K562 (cell line): ENCODE measurements at regions not wholly inside any gene's neighbourhood (a gene's known extent, or its start where the extent isn't known, plus 50 kb on each side); places are given as distances from the start of the nearest gene placed in this dataset.

Experiments
- ATAC-seq: fragments of 200-7000 bp; cut with Tn5 transposase; 3 replicates; pipeline ENCODE4 v1.9.1; 2020; ENCODE audit warnings: moderate library complexity
- BruUV-seq: library from RNA; stranded (reverse); fragments of 400-500 nt; replicated peaks from 2 replicates; lab custom pipeline; 2021; lab: Mats Ljungman, UMichigan
- CTCF ChIA-PET: fragments of 300-600 bp; formaldehyde crosslinking; extraction: SDS; loops from one replicate; lab custom pipeline; 2021; ENCODE audit warnings: low intra/inter-chr PET ratio; lab: Yijun Ruan, JAX
- POLR2A ChIA-PET: fragments of 300-600, 350-650 bp; sonication (Branson Sonifier 250); formaldehyde crosslinking; extraction: SDS; loops from one replicate; lab custom pipeline; 2021; ENCODE audit warnings: antibody characterized with exemption, inconsistent platforms; lab: Yijun Ruan, JAX
- DNase-seq, 4 experiments: peaks; one replicate each; pipeline versions ENCODE4 v3.0.0 to v3.0.0-alpha.2; 2011 to 2018; ENCODE audit warnings: low spot score in 3 of 4, mixed read lengths in 3 of 4; ENCODE audit errors: extremely low read depth in 1 of 4
- FAIRE-seq: peaks from 2 replicates; lab custom pipeline; 2011; peaks lifted over from hg19 to GRCh38; lab: Jason Lieb, UNC
- H2AFZ ChIP-seq: 2 replicates; pipeline ENCODE4 v1.6.0; 2011; ENCODE audit warnings: low read depth, low read length, control low read depth, inconsistent platforms
- H3K27ac ChIP-seq: fragments of 200-600 bp; 3 replicates; pipeline ENCODE4 v1.8.0; 2011; ENCODE audit warnings: low read depth, mild to moderate bottlenecking, control low read depth, inconsistent platforms, low read length, moderate library complexity, mixed read lengths; ENCODE audit errors: extremely low read depth
- H3K27me3 ChIP-seq, 2 experiments: fragments of 300-600 bp in 1 of 2; 2 replicates in 1 of 2; 3 replicates in 1 of 2; pipeline versions ENCODE4 v1.6.0 to v1.8.0; 2011; ENCODE audit warnings: inconsistent platforms in 2 of 2, low read length in 2 of 2, mild to moderate bottlenecking in 1 of 2, mixed read lengths in 1 of 2, moderate library complexity in 1 of 2; ENCODE audit not compliant: control insufficient read depth in 2 of 2, insufficient read depth in 2 of 2
- H3K36me3 ChIP-seq: fragments of 300-600 bp; 3 replicates; pipeline ENCODE4 v1.8.0; 2011; ENCODE audit warnings: mild to moderate bottlenecking, low read length, inconsistent platforms; ENCODE audit not compliant: control insufficient read depth, insufficient read depth
- H3K4me1 ChIP-seq, 2 experiments: fragments of 200-600 bp in 1 of 2; replicated peaks in 1 of 2; 2 replicates in 1 of 2; 3 replicates in 1 of 2; pipeline versions ENCODE4 v1.5.1 to v1.8.0; 2011; ENCODE audit warnings: inconsistent platforms in 2 of 2, low read length in 2 of 2, mild to moderate bottlenecking in 1 of 2, mixed read lengths in 1 of 2, moderate library complexity in 1 of 2; ENCODE audit not compliant: control insufficient read depth in 2 of 2, insufficient read depth in 2 of 2
- H3K4me2 ChIP-seq: 2 replicates; pipeline ENCODE4 v1.6.1; 2011; ENCODE audit warnings: low read length, control low read depth, inconsistent platforms, mixed read lengths; ENCODE audit not compliant: insufficient read depth
- H3K4me3 ChIP-seq: fragments of 200-600 bp; sonication (generic), shearing (Covaris generic); 2 replicates; pipeline ENCODE4 v1.5.1; 2016; ENCODE audit warnings: control low read depth, inconsistent platforms
- H3K79me2 ChIP-seq: fragments of 200-600 bp; 3 replicates; pipeline ENCODE4 v1.8.0; 2011; ENCODE audit warnings: low read length, inconsistent platforms; ENCODE audit not compliant: control insufficient read depth, insufficient read depth
- H3K9ac ChIP-seq, 2 experiments: 2 replicates each; pipeline versions ENCODE4 v1.6.0 to v1.6.1; 2011; ENCODE audit warnings: low read depth in 2 of 2, low read length in 2 of 2, control low read depth in 1 of 2, inconsistent platforms in 1 of 2, mild to moderate bottlenecking in 1 of 2, mixed read lengths in 1 of 2; ENCODE audit not compliant: insufficient read depth in 1 of 2
- H3K9me1 ChIP-seq: one replicate; pipeline ENCODE4 v1.6.0; 2011; ENCODE audit warnings: inconsistent platforms, mild to moderate bottlenecking, low read length, moderate library complexity; ENCODE audit not compliant: control insufficient read depth, insufficient read depth
- H3K9me3 ChIP-seq: replicated peaks from 2 replicates; pipeline ENCODE4 v1.5.1; 2011; ENCODE audit warnings: low read depth, low read length, inconsistent platforms; ENCODE audit not compliant: control insufficient read depth, insufficient read depth
- H4K20me1 ChIP-seq: replicated peaks from 2 replicates; pipeline ENCODE4 v1.6.1; 2011; ENCODE audit warnings: low read length, inconsistent platforms, mixed read lengths; ENCODE audit not compliant: control insufficient read depth, insufficient read depth
- ATF7 ChIP-seq: fragments of 450-650 bp; IDR thresholded peaks from 2 replicates; pipeline ENCODE4 v1.7.1; 2014; ENCODE audit warnings: mild to moderate bottlenecking, moderate library complexity
- CBX2 ChIP-seq: fragments of 200-600 bp; sonication (generic); IDR thresholded peaks from one replicate; pipeline ENCODE4 v1.6.1; 2012; ENCODE audit warnings: mild to moderate bottlenecking, low read length, inconsistent platforms; ENCODE audit not compliant: insufficient read depth, poor library complexity, severe bottlenecking
- E2F3 ChIP-seq: fragments of 250-450 bp; sonication (Bioruptor Pico); IDR thresholded peaks from 2 replicates; pipeline ENCODE4 v1.4.0; 2020; ENCODE audit warnings: mild to moderate bottlenecking
- MAZ ChIP-seq, 2 experiments: fragments of 450-650 bp in 1 of 2; sonication (generic) in 1 of 2; formaldehyde crosslinking; IDR thresholded peaks in 1 of 2; conservative IDR thresholded peaks in 1 of 2; 2 replicates each; pipeline versions ENCODE4 v1.4.0 to v1.5.0; 2020; ENCODE audit warnings: mild to moderate bottlenecking in 1 of 2, missing genetic modification reagents in 1 of 2
- MEIS2 ChIP-seq: fragments of 450-650 bp; IDR thresholded peaks from 2 replicates; pipeline ENCODE4 v1.6.1; 2014; ENCODE audit warnings: mild to moderate bottlenecking; ENCODE audit not compliant: partially characterized antibody
- POLR2AphosphoS5 ChIP-seq: IDR thresholded peaks from 2 replicates; pipeline ENCODE4 v1.6.1; 2011; ENCODE audit warnings: mild to moderate bottlenecking, low read depth, low read length, moderate library complexity; ENCODE audit not compliant: control insufficient read depth, insufficient read depth
- SMAD4 ChIP-seq: fragments of 250-450 bp; sonication (Bioruptor Pico); conservative IDR thresholded peaks from 2 replicates; pipeline ENCODE4 v1.8.0; 2021; ENCODE audit warnings: inconsistent platforms, mild to moderate bottlenecking, moderate library complexity
- WGBS: fragments of 100-300 bp; shearing (Covaris generic); methylation state at CpG from one replicate; pipeline ENCODE4 v1.1.6; 2016; ENCODE audit warnings: low coverage, mixed read lengths; ENCODE audit not compliant: insufficient coverage; ENCODE audit errors: missing lambda C conversion rate; 5-methylcytosine and 5-hydroxymethylcytosine counted together
- in situ Hi-C: fragments of 300-500 bp; cut with MboI; formaldehyde crosslinking; loops from 4 replicates; pipeline ENCODE4 v1.15.0; 2018; ENCODE audit warnings: inconsistent platforms, mixed read lengths
- intact Hi-C: fragments of 100-400 bp; cut with micrococcal nuclease; formaldehyde crosslinking; loops from 2 replicates; pipeline ENCODE4 v1.14.2; 2022
- TF ChIP-seq, protein P1 (sequence below): fragments of 250-450 bp; sonication (Bioruptor Pico); IDR thresholded peaks from 2 replicates; pipeline ENCODE4 v1.4.0; 2020; ENCODE audit warnings: mild to moderate bottlenecking
- TF ChIP-seq, protein P2 (sequence below): fragments of 450-650 bp; IDR thresholded peaks from 2 replicates; pipeline ENCODE4 v1.6.1; 2018; ENCODE audit warnings: mild to moderate bottlenecking, low read depth; ENCODE audit not compliant: partially characterized antibody
- TF ChIP-seq, protein P3 (sequence below), 2 experiments: fragments of 450-650 bp; IDR thresholded peaks; 2 replicates each; pipeline ENCODE4 v1.6.1; 2016; ENCODE audit warnings: mild to moderate bottlenecking in 2 of 2, borderline replicate concordance in 1 of 2, low read depth in 1 of 2, moderate library complexity in 1 of 2

DNA sequence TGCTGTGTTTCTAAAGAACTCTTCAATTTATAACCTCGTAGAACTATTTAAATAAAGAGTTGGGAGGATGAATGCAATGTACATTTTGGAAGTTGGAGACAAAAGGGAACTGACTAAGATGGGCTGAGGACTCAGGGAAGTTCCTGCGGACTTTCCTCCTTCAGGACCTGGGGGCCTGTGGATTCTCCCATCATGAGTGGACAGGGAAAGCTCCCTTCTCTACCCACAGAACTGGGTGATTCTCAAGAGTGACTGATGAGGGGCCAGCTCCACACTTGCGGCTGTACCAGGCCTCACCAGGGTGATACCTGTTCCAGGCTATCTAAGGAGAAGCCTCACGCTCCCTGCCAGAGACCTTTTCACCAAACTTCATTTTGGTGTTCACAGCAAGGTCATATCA is 143.8 kb upstream of the APCDD1 start:
- Histone ChIP-seq H3K4me1 (no peaks in the 10 kb centered on the region), H3K36me3 (no peaks in the 10 kb centered on the region), H4K20me1 (no peaks in the 10 kb centered on the region; the same call in 1 of the 2 replicates), H3K4me3 (no peak overlapping the region), H3K9me3 (no peaks in the 10 kb centered on the region), H3K79me2 (no peaks in the 10 kb centered on the region), H3K27me3 (peaks cover 7 to 14% of the 10 kb centered on the region in 2 experiments; a peak in 3 of 5 replicates), H3K4me2 (no peak overlapping the region), H3K27ac (no peak overlapping the region), H2AFZ (no peak overlapping the region), H3K9ac (no peak overlapping the region), H3K9me1 (no peaks in the 10 kb centered on the region)
- FAIRE-seq, result no peak
- CTCF ChIA-PET, result no interaction called here
- no TSS peak for BruUV-seq
- no peak for DNase-seq
- POLR2A ChIA-PET, result interaction anchor here (0.7 kb wide), 1 partner anchor 468 kb away, joined by 3 read pairs; no protein-coding TSS in a partner anchor
- no peak for ATAC-seq
- in situ Hi-C loops (no loop called here), intact Hi-C loops (no loop called here)
- WGBS, result 0% methylated on average over 4 of the region's 4 CpGs
- TF ChIP-seq POLR2AphosphoS5, result no peak
- TF ChIP-seq, protein P1, sequence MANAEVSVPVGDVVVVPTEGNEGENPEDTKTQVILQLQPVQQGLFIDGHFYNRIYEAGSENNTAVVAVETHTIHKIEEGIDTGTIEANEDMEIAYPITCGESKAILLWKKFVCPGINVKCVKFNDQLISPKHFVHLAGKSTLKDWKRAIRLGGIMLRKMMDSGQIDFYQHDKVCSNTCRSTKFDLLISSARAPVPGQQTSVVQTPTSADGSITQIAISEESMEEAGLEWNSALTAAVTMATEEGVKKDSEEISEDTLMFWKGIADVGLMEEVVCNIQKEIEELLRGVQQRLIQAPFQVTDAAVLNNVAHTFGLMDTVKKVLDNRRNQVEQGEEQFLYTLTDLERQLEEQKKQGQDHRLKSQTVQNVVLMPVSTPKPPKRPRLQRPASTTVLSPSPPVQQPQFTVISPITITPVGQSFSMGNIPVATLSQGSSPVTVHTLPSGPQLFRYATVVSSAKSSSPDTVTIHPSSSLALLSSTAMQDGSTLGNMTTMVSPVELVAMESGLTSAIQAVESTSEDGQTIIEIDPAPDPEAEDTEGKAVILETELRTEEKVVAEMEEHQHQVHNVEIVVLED (CRISPR knock-in tag), result no peak
- TF ChIP-seq, protein P2, sequence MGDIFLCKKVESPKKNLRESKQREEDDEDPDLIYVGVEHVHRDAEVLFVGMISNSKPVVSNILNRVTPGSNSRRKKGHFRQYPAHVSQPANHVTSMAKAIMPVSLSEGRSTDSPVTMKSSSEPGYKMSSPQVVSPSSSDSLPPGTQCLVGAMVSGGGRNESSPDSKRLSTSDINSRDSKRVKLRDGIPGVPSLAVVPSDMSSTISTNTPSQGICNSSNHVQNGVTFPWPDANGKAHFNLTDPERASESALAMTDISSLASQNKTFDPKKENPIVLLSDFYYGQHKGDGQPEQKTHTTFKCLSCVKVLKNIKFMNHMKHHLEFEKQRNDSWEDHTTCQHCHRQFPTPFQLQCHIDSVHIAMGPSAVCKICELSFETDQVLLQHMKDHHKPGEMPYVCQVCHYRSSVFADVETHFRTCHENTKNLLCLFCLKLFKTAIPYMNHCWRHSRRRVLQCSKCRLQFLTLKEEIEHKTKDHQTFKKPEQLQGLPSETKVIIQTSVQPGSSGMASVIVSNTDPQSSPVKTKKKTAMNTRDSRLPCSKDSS, result no peak
- TF ChIP-seq CBX2, result no peak
- TF ChIP-seq ATF7, result no peak
- TF ChIP-seq MEIS2, result no peak
- no peak for TF ChIP-seq SMAD4 (CRISPR knock-in tag)
- TF ChIP-seq MAZ (CRISPR knock-in tag; conservative IDR thresholded peaks at IDR 0.05 in 1 of 2, IDR thresholded peaks at IDR 0.05 in 1 of 2), result no peak
- TF ChIP-seq E2F3 (CRISPR knock-in tag), result no peak
- TF ChIP-seq, protein P3, sequence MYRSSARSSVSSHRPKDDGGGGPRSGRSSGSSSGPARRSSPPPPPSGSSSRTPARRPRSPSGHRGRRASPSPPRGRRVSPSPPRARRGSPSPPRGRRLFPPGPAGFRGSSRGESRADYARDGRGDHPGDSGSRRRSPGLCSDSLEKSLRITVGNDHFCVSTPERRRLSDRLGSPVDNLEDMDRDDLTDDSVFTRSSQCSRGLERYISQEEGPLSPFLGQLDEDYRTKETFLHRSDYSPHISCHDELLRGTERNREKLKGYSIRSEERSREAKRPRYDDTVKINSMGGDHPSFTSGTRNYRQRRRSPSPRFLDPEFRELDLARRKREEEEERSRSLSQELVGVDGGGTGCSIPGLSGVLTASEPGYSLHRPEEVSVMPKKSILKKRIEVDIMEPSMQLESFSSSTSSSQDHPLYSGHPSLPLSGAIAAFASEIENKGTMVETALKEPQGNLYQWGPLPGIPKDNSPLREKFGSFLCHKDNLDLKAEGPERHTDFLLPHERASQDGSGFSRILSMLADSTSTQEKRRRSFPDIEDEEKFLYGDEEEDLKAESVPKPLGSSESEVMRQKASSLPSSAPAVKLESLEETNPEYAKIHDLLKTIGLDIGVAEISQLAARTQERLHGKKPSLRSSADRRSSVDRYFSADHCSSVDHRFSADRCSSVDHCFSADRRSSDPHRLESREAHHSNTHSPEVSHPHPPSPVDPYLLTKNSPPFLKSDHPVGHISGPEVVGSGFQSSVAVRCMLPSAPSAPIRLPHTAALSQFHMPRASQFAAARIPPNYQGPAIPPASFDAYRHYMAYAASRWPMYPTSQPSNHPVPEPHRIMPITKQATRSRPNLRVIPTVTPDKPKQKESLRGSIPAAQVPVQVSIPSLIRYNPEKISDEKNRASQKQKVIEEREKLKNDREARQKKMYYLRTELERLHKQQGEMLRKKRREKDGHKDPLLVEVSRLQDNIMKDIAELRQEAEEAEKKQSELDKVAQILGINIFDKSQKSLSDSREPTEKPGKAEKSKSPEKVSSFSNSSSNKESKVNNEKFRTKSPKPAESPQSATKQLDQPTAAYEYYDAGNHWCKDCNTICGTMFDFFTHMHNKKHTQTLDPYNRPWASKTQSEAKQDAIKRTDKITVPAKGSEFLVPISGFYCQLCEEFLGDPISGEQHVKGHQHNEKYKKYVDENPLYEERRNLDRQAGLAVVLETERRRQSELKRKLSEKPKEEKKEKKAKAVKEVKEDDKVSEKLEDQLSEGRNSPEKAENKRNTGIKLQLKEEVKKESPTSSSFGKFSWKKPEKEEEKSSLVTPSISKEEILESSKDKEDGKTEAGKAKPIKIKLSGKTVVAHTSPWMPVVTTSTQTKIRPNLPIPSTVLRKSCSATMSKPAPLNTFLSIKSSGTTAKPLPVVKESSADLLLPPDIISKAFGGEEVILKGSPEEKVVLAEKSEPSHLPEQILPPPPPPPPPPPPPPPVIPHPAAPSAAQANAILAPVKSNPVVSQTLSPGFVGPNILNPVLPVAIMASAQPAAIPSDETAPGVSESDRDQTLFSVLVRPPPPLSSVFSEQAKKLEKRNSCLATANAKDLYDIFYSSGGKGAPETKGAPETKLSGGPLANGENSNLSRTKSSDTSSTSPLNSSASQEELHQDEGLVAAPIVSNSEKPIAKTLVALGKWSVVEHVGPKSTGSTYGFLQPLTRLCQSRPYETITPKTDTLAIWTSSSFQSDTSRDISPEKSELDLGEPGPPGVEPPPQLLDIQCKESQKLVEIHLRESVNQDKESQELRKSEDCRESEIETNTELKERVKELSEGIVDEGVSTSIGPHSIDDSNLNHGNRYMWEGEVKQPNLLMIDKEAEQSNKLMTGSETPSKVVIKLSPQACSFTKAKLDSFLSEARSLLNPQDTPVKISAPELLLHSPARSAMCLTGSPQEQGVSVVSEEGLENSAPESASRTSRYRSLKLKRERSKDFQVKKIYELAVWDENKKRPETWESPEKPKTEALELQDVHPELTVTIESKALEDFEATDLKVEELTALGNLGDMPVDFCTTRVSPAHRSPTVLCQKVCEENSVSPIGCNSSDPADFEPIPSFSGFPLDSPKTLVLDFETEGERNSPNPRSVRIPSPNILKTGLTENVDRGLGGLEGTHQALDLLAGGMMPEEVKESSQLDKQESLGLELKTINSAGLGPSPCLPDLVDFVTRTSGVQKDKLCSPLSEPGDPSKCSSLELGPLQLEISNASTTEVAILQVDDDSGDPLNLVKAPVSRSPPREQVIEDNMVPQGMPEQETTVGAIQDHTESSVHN (IDR thresholded peaks at IDR 0.05; ENCODE audit: borderline replicate concordance in 1 of 2, low read depth in 1 of 2), result no peak
